ENCODE measurements at regions not wholly inside any gene's neighbourhood (a gene's known extent, or its start where the extent isn't known, plus 50 kb on each side); places are given as distances from the start of the nearest gene placed in this dataset.

DNA sequence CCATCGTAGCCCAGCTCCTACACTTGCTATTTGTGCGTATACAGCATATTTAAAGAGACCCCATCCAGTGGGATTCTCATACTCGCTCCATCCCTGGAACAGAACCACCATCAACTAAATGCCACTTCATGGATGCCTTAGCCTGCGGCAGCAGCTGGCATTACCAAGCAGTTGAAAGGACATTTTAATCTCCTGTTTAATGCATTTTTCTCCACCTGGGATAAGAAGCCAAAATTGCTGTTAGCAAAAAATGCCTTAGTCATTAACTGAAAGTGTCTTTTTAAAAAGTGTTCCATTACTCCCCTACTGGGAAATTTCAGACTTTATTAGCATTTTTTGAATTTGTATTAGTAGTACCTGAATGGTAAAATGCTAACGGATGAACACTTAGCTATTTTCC is 662.6 kb upstream of the MEF2C start:
- TF ChIP-seq CTCF (IDR thresholded peaks at IDR 0.05) (no peak), POLR2A (IDR thresholded peaks at IDR 0.05) (no peak)
